DOHH2 (cell line): ENCODE measurements at regions not wholly inside any gene's neighbourhood (a gene's known extent, or its start where the extent isn't known, plus 50 kb on each side); places are given as distances from the start of the nearest gene placed in this dataset.
A peak's percentile ranks its signal among the peaks of the same experiment; 100 is the strongest.
"Not testable (repeated sequence)": the region's sequence is repeated elsewhere in the genome, so short reads cannot be mapped to it uniquely, and the experiment has no call there.

Experiments used
- H3F3A ChIP-seq: fragments of 200-600 bp; sonication (generic), shearing (Covaris generic); 2 replicates; pipeline ENCODE4 v1.6.0; 2016; ENCODE audit warnings: antibody characterized with exemption, mild to moderate bottlenecking; ENCODE audit not compliant: control insufficient read depth, insufficient read depth
- H3K27ac ChIP-seq: fragments of 200-600 bp; sonication (generic); 2 replicates; pipeline ENCODE4 v1.5.1; 2014; ENCODE audit warnings: low read depth, mild to moderate bottlenecking, low read length, moderate library complexity
- H3K27me3 ChIP-seq: fragments of 200-600 bp; sonication (generic); 2 replicates; pipeline ENCODE4 v1.6.1; 2014; ENCODE audit warnings: mild to moderate bottlenecking, low read length, mixed read lengths; ENCODE audit not compliant: control insufficient read depth
- H3K36me3 ChIP-seq: fragments of 200-600 bp; sonication (generic); 2 replicates; pipeline ENCODE4 v1.6.1; 2014; ENCODE audit warnings: mild to moderate bottlenecking, low read length, moderate library complexity, mixed read lengths; ENCODE audit not compliant: control insufficient read depth
- H3K4me1 ChIP-seq: fragments of 200-600 bp; sonication (generic); 2 replicates; pipeline ENCODE4 v1.6.1; 2014; ENCODE audit warnings: mild to moderate bottlenecking, low read length, mixed read lengths; ENCODE audit not compliant: control insufficient read depth
- H3K4me2 ChIP-seq: fragments of 200-600 bp; sonication (generic); 2 replicates; pipeline ENCODE4 v1.6.0; 2014; ENCODE audit warnings: mild to moderate bottlenecking, low read length, moderate library complexity
- H3K4me3 ChIP-seq: fragments of 200-600 bp; sonication (generic); 2 replicates; pipeline ENCODE4 v1.5.1; 2014; ENCODE audit warnings: mild to moderate bottlenecking, low read length, mixed read lengths
- H3K79me2 ChIP-seq: fragments of 200-600 bp; sonication (generic); 2 replicates; pipeline ENCODE4 v1.6.1; 2014; ENCODE audit warnings: mild to moderate bottlenecking, low read length, mixed read lengths; ENCODE audit not compliant: control insufficient read depth
- H3K9me2 ChIP-seq: fragments of 200-600 bp; sonication (generic); replicated peaks from 2 replicates; pipeline ENCODE4 v1.6.1; 2014; ENCODE audit warnings: mild to moderate bottlenecking, low read length, mixed read lengths; ENCODE audit not compliant: control insufficient read depth
- H3K9me3 ChIP-seq: fragments of 200-600 bp; sonication (generic); 2 replicates; pipeline ENCODE4 v1.6.1; 2014; ENCODE audit warnings: antibody characterized with exemption, low read length, mixed read lengths; ENCODE audit not compliant: control insufficient read depth, insufficient read depth
- H4K20me1 ChIP-seq: fragments of 200-600 bp; sonication (generic); 2 replicates; pipeline ENCODE4 v1.6.0; 2014; ENCODE audit warnings: low read depth, mild to moderate bottlenecking, antibody characterized with exemption, low read length, moderate library complexity; ENCODE audit not compliant: control insufficient read depth, insufficient read depth
- EZH2phosphoT487 ChIP-seq: fragments of 200-600 bp; sonication (generic); IDR thresholded peaks from 2 replicates; pipeline ENCODE4 v1.6.1; 2017; ENCODE audit warnings: borderline replicate concordance, mild to moderate bottlenecking, antibody characterized with exemption, low read length, moderate library complexity, mixed read lengths
- TF ChIP-seq, protein P1 (sequence below): fragments of 200-600 bp; sonication (generic); IDR thresholded peaks from one replicate; pipeline ENCODE4 v1.5.1; 2014; ENCODE audit warnings: antibody characterized with exemption, mild to moderate bottlenecking, low read depth, low read length; ENCODE audit not compliant: poor library complexity, severe bottlenecking

DNA sequence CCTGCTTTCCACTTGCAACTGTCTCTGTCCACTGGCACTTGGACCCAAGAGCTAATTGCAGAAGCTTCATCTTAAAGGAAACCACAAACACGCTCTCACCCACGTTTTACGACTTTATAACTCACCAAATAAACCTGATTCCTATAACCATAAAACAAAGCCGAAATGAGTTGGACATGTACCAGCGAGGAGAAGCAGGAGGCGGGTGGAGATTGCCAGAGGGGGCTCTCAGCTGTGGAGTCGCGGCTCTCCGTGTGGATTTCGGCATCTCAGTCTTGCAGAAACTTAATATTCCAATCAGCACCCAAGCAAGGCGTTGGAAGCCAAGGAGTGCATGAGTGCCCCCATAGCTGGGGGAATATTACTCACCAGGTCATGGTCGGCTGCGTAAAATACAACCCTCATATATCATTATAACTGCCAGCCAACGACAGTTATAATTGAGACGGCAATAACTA, 483.6 kb downstream of the MN1 start:
- Histone ChIP-seq H3K27me3 (no peaks in the 10 kb centered on the region), H3K36me3 (no peaks in the 10 kb centered on the region), H3K9me2 (no peaks in the 10 kb centered on the region), H3K9me3 (peaks cover 3% of the 10 kb centered on the region; the same call in 1 of the 2 replicates), H4K20me1 (no peaks in the 10 kb centered on the region), H3K79me2 (no peaks in the 10 kb centered on the region), H3K4me2 (peak overlapping the region; percentile 39), H3K4me3 (peak overlapping the region; percentile 11; the same call in 1 of the 2 replicates), H3F3A (no peaks in the 10 kb centered on the region), H3K4me1 (peaks cover 26% of the 10 kb centered on the region), H3K27ac (no peak overlapping the region)
- TF ChIP-seq, protein P1, sequence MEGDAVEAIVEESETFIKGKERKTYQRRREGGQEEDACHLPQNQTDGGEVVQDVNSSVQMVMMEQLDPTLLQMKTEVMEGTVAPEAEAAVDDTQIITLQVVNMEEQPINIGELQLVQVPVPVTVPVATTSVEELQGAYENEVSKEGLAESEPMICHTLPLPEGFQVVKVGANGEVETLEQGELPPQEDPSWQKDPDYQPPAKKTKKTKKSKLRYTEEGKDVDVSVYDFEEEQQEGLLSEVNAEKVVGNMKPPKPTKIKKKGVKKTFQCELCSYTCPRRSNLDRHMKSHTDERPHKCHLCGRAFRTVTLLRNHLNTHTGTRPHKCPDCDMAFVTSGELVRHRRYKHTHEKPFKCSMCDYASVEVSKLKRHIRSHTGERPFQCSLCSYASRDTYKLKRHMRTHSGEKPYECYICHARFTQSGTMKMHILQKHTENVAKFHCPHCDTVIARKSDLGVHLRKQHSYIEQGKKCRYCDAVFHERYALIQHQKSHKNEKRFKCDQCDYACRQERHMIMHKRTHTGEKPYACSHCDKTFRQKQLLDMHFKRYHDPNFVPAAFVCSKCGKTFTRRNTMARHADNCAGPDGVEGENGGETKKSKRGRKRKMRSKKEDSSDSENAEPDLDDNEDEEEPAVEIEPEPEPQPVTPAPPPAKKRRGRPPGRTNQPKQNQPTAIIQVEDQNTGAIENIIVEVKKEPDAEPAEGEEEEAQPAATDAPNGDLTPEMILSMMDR, result no peak
- TF ChIP-seq EZH2phosphoT487, result no peak

DNA sequence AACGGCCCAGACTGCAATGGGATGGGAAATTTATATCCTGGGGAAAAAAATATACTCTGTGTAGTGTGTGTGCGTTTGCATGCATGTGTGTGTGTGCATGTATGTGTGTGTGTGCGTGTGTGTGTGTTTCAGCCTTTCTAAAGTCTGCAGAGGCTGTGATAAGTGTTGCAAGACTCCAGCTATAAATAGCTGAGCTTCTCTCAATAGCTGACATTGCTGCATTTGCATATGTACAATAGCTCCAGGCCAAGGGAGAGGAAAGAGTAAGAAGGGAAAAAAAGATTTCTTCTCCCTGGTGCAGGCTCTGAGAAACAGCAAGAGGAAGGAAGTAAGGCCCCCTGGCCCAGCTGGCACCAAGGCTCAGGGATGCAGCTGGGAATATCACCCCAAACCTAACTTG, 483.0 kb downstream of the MN1 start:
- Histone ChIP-seq H3K9me3 (peaks cover 3% of the 10 kb centered on the region; the same call in 1 of the 2 replicates), H3K27me3 (no peaks in the 10 kb centered on the region), H3K36me3 (no peaks in the 10 kb centered on the region), H3K4me2 (peak overlapping the region; percentile 39), H3F3A (no peaks in the 10 kb centered on the region), H4K20me1 (no peaks in the 10 kb centered on the region), H3K79me2 (no peaks in the 10 kb centered on the region), H3K9me2 (no peaks in the 10 kb centered on the region), H3K4me3 (peak overlapping the region; percentile 11; the same call in 1 of the 2 replicates), H3K4me1 (peaks cover 26% of the 10 kb centered on the region), H3K27ac (0 out of 2 replicates have a peak overlapping the region, but pooled peaks have one; percentile 8)
- TF ChIP-seq, protein P1, result no peak
- no peak for TF ChIP-seq EZH2phosphoT487

DNA sequence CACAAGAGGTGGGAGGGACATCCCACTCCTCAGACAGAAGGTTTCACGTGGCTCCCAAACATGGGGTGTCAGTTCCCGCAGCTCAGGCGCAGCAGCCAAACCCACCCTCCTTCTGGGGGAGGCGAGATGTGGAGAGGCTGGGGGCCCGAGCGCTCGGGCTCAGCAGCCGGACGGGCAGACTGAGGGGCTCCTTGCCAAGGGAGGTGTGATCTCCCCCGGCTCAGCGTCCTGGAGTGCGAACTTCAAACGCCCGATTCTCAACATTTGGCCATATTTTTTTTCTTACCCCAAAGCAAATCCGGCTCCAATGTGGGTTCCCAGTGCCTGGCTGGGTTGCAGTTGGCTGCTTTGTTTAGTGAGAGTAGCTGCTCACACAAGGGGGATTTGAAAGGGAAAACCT, 477.9 kb downstream of the MN1 start:
- no peaks in the 10 kb centered on the region for H3K9me2 ChIP-seq
- no peaks in the 10 kb centered on the region for H3K27me3 ChIP-seq
- H3K27ac ChIP-seq, result no peak overlapping the region
- peaks cover 9% of the 10 kb centered on the region for H3K4me1 ChIP-seq
- TF ChIP-seq, protein P1, result no peak
- TF ChIP-seq EZH2phosphoT487, result no peak
- H3K79me2 ChIP-seq, result no peaks in the 10 kb centered on the region
- no peaks in the 10 kb centered on the region for H3K36me3 ChIP-seq
- no peaks in the 10 kb centered on the region for H4K20me1 ChIP-seq
- H3K9me3 ChIP-seq, result peaks cover 3% of the 10 kb centered on the region; the same call in 1 of the 2 replicates
- no peaks in the 10 kb centered on the region for H3F3A ChIP-seq
- no peak overlapping the region for H3K4me3 ChIP-seq
- no peak overlapping the region for H3K4me2 ChIP-seq

DNA sequence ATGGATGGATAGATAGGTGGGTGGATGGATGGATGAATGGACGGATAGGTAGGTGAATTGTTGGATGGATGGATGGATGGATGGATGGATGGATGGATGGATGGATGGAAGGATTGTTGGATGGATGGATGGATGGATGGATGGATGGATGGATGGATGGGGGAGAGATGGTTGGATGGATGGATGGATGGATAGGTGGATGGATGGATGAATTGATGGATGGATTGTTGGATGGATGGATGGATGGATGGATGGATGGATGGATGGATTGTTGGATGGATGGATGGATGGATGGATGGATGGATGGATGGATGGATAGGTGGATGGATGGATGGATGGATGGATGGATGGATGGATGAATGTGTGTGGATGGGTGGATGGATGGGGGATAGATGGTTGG, 476.6 kb downstream of the MN1 start:
- not testable (repeated sequence) for H3K9me2 ChIP-seq, H3K9me3 ChIP-seq, H3K79me2 ChIP-seq, H3K36me3 ChIP-seq, H3F3A ChIP-seq, H3K27me3 ChIP-seq, H3K27ac ChIP-seq, H3K4me2 ChIP-seq, H3K4me1 ChIP-seq, H4K20me1 ChIP-seq, H3K4me3 ChIP-seq
